Liver (tissue), 8 donors: ENCODE measurements at regions not wholly inside any gene's neighbourhood (a gene's known extent, or its start where the extent isn't known, plus 50 kb on each side); places are given as distances from the start of the nearest gene placed in this dataset.

ENCODE experiments used
- DNase-seq: peaks from one replicate; pipeline ENCODE4 v3.0.0-alpha.2; 2017; ENCODE audit warnings: low spot score
- H3K27ac ChIP-seq, 2 donors: one replicate each; pipeline ENCODE4 v1.7.0; 2013; ENCODE audit warnings: inconsistent platforms in 2 of 2, low read length in 2 of 2, control low read depth in 1 of 2, low read depth in 1 of 2, mild to moderate bottlenecking in 1 of 2
- H3K27me3 ChIP-seq, 4 donors: one replicate each; pipeline versions ENCODE4 v1.6.1 to v1.7.0; 2013; ENCODE audit warnings: low read length in 3 of 4, inconsistent platforms in 1 of 4, mild to moderate bottlenecking in 1 of 4, moderate library complexity in 1 of 4; ENCODE audit not compliant: control insufficient read depth in 4 of 4, insufficient read depth in 4 of 4
- H3K36me3 ChIP-seq, 4 donors: one replicate each; pipeline versions ENCODE4 v1.6.1 to v1.7.0; 2013; ENCODE audit warnings: low read length in 3 of 4, mild to moderate bottlenecking in 3 of 4, low read depth in 1 of 4, moderate library complexity in 1 of 4; ENCODE audit not compliant: control insufficient read depth in 4 of 4, insufficient read depth in 3 of 4
- H3K4me1 ChIP-seq, 4 donors: one replicate each; pipeline versions ENCODE4 v1.6.1 to v1.7.0; 2013; ENCODE audit warnings: low read length in 3 of 4, mild to moderate bottlenecking in 3 of 4, moderate library complexity in 1 of 4; ENCODE audit not compliant: control insufficient read depth in 4 of 4, insufficient read depth in 4 of 4
- H3K4me3 ChIP-seq, 3 donors: one replicate each; pipeline versions ENCODE4 v1.6.1 to v1.7.0; 2013; ENCODE audit warnings: low read length in 3 of 3, control low read depth in 1 of 3, low read depth in 1 of 3, mild to moderate bottlenecking in 1 of 3
- H3K9ac ChIP-seq, 2 donors: one replicate each; pipeline ENCODE4 v1.7.0; 2013; ENCODE audit warnings: low read length in 2 of 2, mild to moderate bottlenecking in 2 of 2, moderate library complexity in 2 of 2, control low read depth in 1 of 2, low read depth in 1 of 2
- H3K9me3 ChIP-seq, 4 donors: one replicate each; pipeline versions ENCODE4 v1.6.1 to v1.7.0; 2013; ENCODE audit warnings: low read length in 3 of 4; ENCODE audit not compliant: control insufficient read depth in 4 of 4
- ATF3 ChIP-seq: IDR thresholded peaks from 2 replicates; pipeline ENCODE4 v1.6.1; 2016; ENCODE audit warnings: antibody characterized with exemption
- CTCF ChIP-seq: fragments of 150-350 bp; IDR thresholded peaks from 2 replicates; pipeline ENCODE4 v1.5.1; 2017; ENCODE audit warnings: improper control_type of control experiment, low read depth, low read length; ENCODE audit not compliant: missing input control
- EGR1 ChIP-seq, 2 donors: IDR thresholded peaks; 2 replicates each; pipeline ENCODE4 v1.6.1; 2016 to 2018; ENCODE audit warnings: antibody characterized with exemption in 2 of 2, low read depth in 2 of 2
- FOXA1 ChIP-seq: IDR thresholded peaks from 2 replicates; pipeline ENCODE4 v1.6.1; 2016; ENCODE audit warnings: antibody characterized with exemption
- FOXA2 ChIP-seq: IDR thresholded peaks from 2 replicates; pipeline ENCODE4 v1.6.1; 2016; ENCODE audit warnings: antibody characterized with exemption
- GABPA ChIP-seq, 2 donors: IDR thresholded peaks in 1 of 2; conservative IDR thresholded peaks in 1 of 2; 2 replicates each; pipeline ENCODE4 v1.6.1; 2016; ENCODE audit warnings: antibody characterized with exemption in 2 of 2, mild to moderate bottlenecking in 1 of 2, moderate library complexity in 1 of 2
- HNF4A ChIP-seq, 2 donors: conservative IDR thresholded peaks; 2 replicates each; pipeline ENCODE4 v1.6.1; 2016; ENCODE audit warnings: antibody characterized with exemption in 2 of 2, mild to moderate bottlenecking in 2 of 2
- JUND ChIP-seq, 2 donors: IDR thresholded peaks; 2 replicates each; pipeline ENCODE4 v1.6.1; 2016; ENCODE audit warnings: antibody characterized with exemption in 2 of 2
- RAD21 ChIP-seq, 2 donors: IDR thresholded peaks; 2 replicates each; pipeline ENCODE4 v1.6.1; 2016; ENCODE audit warnings: antibody characterized with exemption in 2 of 2, mild to moderate bottlenecking in 2 of 2
- RXRA ChIP-seq, 2 donors: IDR thresholded peaks; 2 replicates each; pipeline ENCODE4 v1.6.1; 2017 to 2018; ENCODE audit warnings: antibody characterized with exemption in 2 of 2, mild to moderate bottlenecking in 1 of 2
- SP1 ChIP-seq: IDR thresholded peaks from 2 replicates; pipeline ENCODE4 v1.6.1; 2018; ENCODE audit warnings: antibody characterized with exemption, mild to moderate bottlenecking
- TAF1 ChIP-seq: conservative IDR thresholded peaks from 2 replicates; pipeline ENCODE4 v1.6.1; 2016; ENCODE audit warnings: antibody characterized with exemption, mild to moderate bottlenecking
- YY1 ChIP-seq: IDR thresholded peaks from 2 replicates; pipeline ENCODE4 v1.6.1; 2016; ENCODE audit warnings: antibody characterized with exemption, mild to moderate bottlenecking
- WGBS: extraction: QIAGEN DNeasy Blood & Tissue Kit; methylation state at CpG from one replicate; pipeline ENCODE4 v1.1.7; 2013; 5-methylcytosine and 5-hydroxymethylcytosine counted together
- TF ChIP-seq, protein P1 (sequence below): IDR thresholded peaks from 2 replicates; pipeline ENCODE4 v1.6.1; 2016; ENCODE audit warnings: antibody characterized with exemption
- TF ChIP-seq, protein P2 (sequence below): IDR thresholded peaks from 2 replicates; pipeline ENCODE4 v1.6.1; 2016; ENCODE audit warnings: antibody characterized with exemption
- donor health status: healthy.
- donor health status: healthy.
- donor health status: healthy.
- donor health status: healthy.
- donor health status: healthy.

- peak; percentile 40 for DNase-seq
- no peak overlapping the region for H3K9ac ChIP-seq
- H3K36me3 ChIP-seq, result no peaks in the 10 kb centered on the region
- H3K9me3 ChIP-seq, result no peaks in the 10 kb centered on the region
- H3K27ac ChIP-seq, result no peak overlapping the region
- no peaks in the 10 kb centered on the region for H3K27me3 ChIP-seq
- peak; percentile 69 to 76 for TF ChIP-seq RAD21 (IDR thresholded peaks at IDR 0.05)
- TF ChIP-seq FOXA1, result no peak
- peak; percentile 59 for TF ChIP-seq CTCF
- no peaks in the 10 kb centered on the region for H3K4me1 ChIP-seq
- WGBS, result 15% methylated on average over 6 of the region's 6 CpGs
- no peak overlapping the region for H3K4me3 ChIP-seq
Observed at GRCh38 chr6:114747995-114748625, 405.3 kb upstream of the HS3ST5 start.

GRCh38 chr6:114740547-114740946, 397.7 kb upstream of the HS3ST5 start:
- H3K4me1 ChIP-seq, result no peaks in the 10 kb centered on the region
- H3K27ac ChIP-seq, result no peak overlapping the region
- H3K4me3 ChIP-seq, result no peak overlapping the region
- DNase-seq, result no peak
- no peak overlapping the region for H3K9ac ChIP-seq
- H3K27me3 ChIP-seq, result no peaks in the 10 kb centered on the region
- no peaks in the 10 kb centered on the region for H3K9me3 ChIP-seq
- H3K36me3 ChIP-seq, result no peaks in the 10 kb centered on the region
- no peak for TF ChIP-seq CTCF
- TF ChIP-seq, protein P1, sequence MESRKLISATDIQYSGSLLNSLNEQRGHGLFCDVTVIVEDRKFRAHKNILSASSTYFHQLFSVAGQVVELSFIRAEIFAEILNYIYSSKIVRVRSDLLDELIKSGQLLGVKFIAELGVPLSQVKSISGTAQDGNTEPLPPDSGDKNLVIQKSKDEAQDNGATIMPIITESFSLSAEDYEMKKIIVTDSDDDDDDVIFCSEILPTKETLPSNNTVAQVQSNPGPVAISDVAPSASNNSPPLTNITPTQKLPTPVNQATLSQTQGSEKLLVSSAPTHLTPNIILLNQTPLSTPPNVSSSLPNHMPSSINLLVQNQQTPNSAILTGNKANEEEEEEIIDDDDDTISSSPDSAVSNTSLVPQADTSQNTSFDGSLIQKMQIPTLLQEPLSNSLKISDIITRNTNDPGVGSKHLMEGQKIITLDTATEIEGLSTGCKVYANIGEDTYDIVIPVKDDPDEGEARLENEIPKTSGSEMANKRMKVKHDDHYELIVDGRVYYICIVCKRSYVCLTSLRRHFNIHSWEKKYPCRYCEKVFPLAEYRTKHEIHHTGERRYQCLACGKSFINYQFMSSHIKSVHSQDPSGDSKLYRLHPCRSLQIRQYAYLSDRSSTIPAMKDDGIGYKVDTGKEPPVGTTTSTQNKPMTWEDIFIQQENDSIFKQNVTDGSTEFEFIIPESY, result no peak
- TF ChIP-seq RAD21 (IDR thresholded peaks at IDR 0.05), result no peak
- no peak for TF ChIP-seq GABPA (IDR thresholded peaks at IDR 0.05 in 1 of 2, conservative IDR thresholded peaks at IDR 0.05 in 1 of 2)
- TF ChIP-seq FOXA1, result no peak
- no peak for TF ChIP-seq RXRA (IDR thresholded peaks at IDR 0.05)
- no peak for TF ChIP-seq HNF4A (conservative IDR thresholded peaks at IDR 0.05)
- TF ChIP-seq, protein P2, sequence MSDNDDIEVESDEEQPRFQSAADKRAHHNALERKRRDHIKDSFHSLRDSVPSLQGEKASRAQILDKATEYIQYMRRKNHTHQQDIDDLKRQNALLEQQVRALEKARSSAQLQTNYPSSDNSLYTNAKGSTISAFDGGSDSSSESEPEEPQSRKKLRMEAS, result no peak
- no peak for TF ChIP-seq EGR1 (IDR thresholded peaks at IDR 0.05; ENCODE audit: low read depth in 2 of 2)
- no peak for TF ChIP-seq SP1
- TF ChIP-seq YY1, result no peak
- no peak for TF ChIP-seq JUND (IDR thresholded peaks at IDR 0.05)
- no peak for TF ChIP-seq TAF1
- TF ChIP-seq ATF3, result no peak
- TF ChIP-seq FOXA2, result no peak
- 93% methylated on average over 2 of the region's 2 CpGs for WGBS
